GM23338 (cell line): ENCODE measurements at regions not wholly inside any gene's neighbourhood (a gene's known extent, or its start where the extent isn't known, plus 50 kb on each side); places are given as distances from the start of the nearest gene placed in this dataset.

Experiments
- ATAC-seq: fragments of 200-7000 bp; cut with Tn5 transposase; 3 replicates; pipeline ENCODE4 v1.9.1; 2020
- DNase-seq: peaks from one replicate; pipeline ENCODE4 v3.0.0-alpha.2; 2015; ENCODE audit warnings: low spot score
- H2AFZ ChIP-seq: fragments of 200-600 bp; sonication (generic); 2 replicates; pipeline ENCODE4 v1.8.0; 2016; ENCODE audit warnings: antibody characterized with exemption, mild to moderate bottlenecking, moderate library complexity
- H3F3A ChIP-seq: fragments of 200-600 bp; sonication (generic); replicated peaks from 2 replicates; pipeline ENCODE4 v1.8.0; 2017; ENCODE audit warnings: antibody characterized with exemption, mixed run types, low read depth
- H3K27ac ChIP-seq: fragments of 200-600 bp; sonication (generic); 2 replicates; pipeline ENCODE4 v1.6.1; 2016; ENCODE audit warnings: low read depth
- H3K27me3 ChIP-seq: fragments of 200-600 bp; sonication (generic); 2 replicates; pipeline ENCODE4 v1.8.0; 2016; ENCODE audit warnings: mild to moderate bottlenecking, mixed run types, moderate library complexity; ENCODE audit not compliant: insufficient read depth
- H3K36me3 ChIP-seq: fragments of 200-600 bp; sonication (generic); 2 replicates; pipeline ENCODE4 v1.8.0; 2016; ENCODE audit warnings: mild to moderate bottlenecking; ENCODE audit not compliant: insufficient read depth
- H3K4me1 ChIP-seq: fragments of 200-600 bp; sonication (generic); 2 replicates; pipeline ENCODE4 v1.8.0; 2016; ENCODE audit warnings: mild to moderate bottlenecking, moderate library complexity; ENCODE audit not compliant: insufficient read depth
- H3K4me2 ChIP-seq: fragments of 200-600 bp; sonication (generic); 2 replicates; pipeline ENCODE4 v1.7.1; 2017; ENCODE audit warnings: mixed run types
- H3K4me3 ChIP-seq: fragments of 200-600 bp; sonication (generic); 2 replicates; pipeline ENCODE4 v1.6.1; 2016; ENCODE audit warnings: mixed run types
- H3K79me2 ChIP-seq: fragments of 200-600 bp; sonication (generic); replicated peaks from 2 replicates; pipeline ENCODE4 v1.8.0; 2017; ENCODE audit warnings: mild to moderate bottlenecking; ENCODE audit not compliant: insufficient read depth
- H3K9me2 ChIP-seq: fragments of 200-600 bp; sonication (generic); 2 replicates; pipeline ENCODE4 v1.8.0; 2017; ENCODE audit not compliant: insufficient read depth
- H4K20me1 ChIP-seq: fragments of 200-600 bp; sonication (generic); replicated peaks from 2 replicates; pipeline ENCODE4 v1.8.0; 2017; ENCODE audit warnings: mild to moderate bottlenecking; ENCODE audit not compliant: insufficient read depth
- H3K27ac Mint-ChIP-seq: 2 replicates; pipeline ENCODE4 v1.8.0; 2020; ENCODE audit warnings: inconsistent platforms, mild to moderate bottlenecking, moderate library complexity, mixed read lengths
- H3K27me3 Mint-ChIP-seq: 3 replicates; pipeline ENCODE4 v1.8.0; 2022; ENCODE audit warnings: low read depth, mild to moderate bottlenecking, moderate library complexity, mixed read lengths, inconsistent platforms; ENCODE audit not compliant: insufficient read depth, poor library complexity
- H3K36me3 Mint-ChIP-seq: 3 replicates; pipeline ENCODE4 v1.8.0; 2021; ENCODE audit warnings: low read depth, mild to moderate bottlenecking, inconsistent platforms, moderate library complexity, mixed read lengths
- H3K4me1 Mint-ChIP-seq: 3 replicates; pipeline ENCODE4 v1.8.0; 2020; ENCODE audit warnings: mild to moderate bottlenecking, inconsistent platforms, mixed read lengths
- H3K4me3 Mint-ChIP-seq: 3 replicates; pipeline ENCODE4 v1.8.0; 2021; ENCODE audit warnings: moderate library complexity, mild to moderate bottlenecking, inconsistent platforms, mixed read lengths
- H3K9me3 Mint-ChIP-seq: 3 replicates; pipeline ENCODE4 v1.8.0; 2020; ENCODE audit warnings: moderate library complexity, mild to moderate bottlenecking, inconsistent platforms, mixed read lengths
- CREB1 ChIP-seq: fragments of 250-450 bp; sonication (Bioruptor Pico); IDR thresholded peaks from 2 replicates; pipeline ENCODE4 v1.5.0; 2020; ENCODE audit warnings: low read depth, mild to moderate bottlenecking, moderate library complexity
- CTCF ChIP-seq, 2 experiments: fragments of 200-600 bp in 1 of 2; sonication (generic) in 1 of 2; conservative IDR thresholded peaks; 2 replicates each; pipeline versions ENCODE4 v1.5.1 to v1.6.1; 2016 to 2017; ENCODE audit warnings: antibody characterized with exemption in 2 of 2, low read depth in 2 of 2, mild to moderate bottlenecking in 2 of 2, moderate library complexity in 1 of 2
- EZH2 ChIP-seq: fragments of 200-600 bp; sonication (generic); IDR thresholded peaks from one replicate; pipeline ENCODE4 v1.8.0; 2017; ENCODE audit warnings: antibody characterized with exemption, mild to moderate bottlenecking, low read depth; ENCODE audit not compliant: unreplicated experiment
- EZH2phosphoT487 ChIP-seq: fragments of 200-600 bp; sonication (generic); IDR thresholded peaks from one replicate; pipeline ENCODE4 v1.8.1; 2018; ENCODE audit warnings: antibody characterized with exemption; ENCODE audit not compliant: unreplicated experiment
- JUNB ChIP-seq: IDR thresholded peaks from one replicate; pipeline ENCODE4 v1.6.1; 2016; ENCODE audit warnings: antibody characterized with exemption; ENCODE audit not compliant: unreplicated experiment
- NANOG ChIP-seq: IDR thresholded peaks from 2 replicates; pipeline ENCODE4 v1.6.1; 2016; ENCODE audit warnings: antibody characterized with exemption, borderline replicate concordance
- POLR2AphosphoS5 ChIP-seq: IDR thresholded peaks from 2 replicates; pipeline ENCODE4 v1.6.1; 2016; ENCODE audit warnings: antibody characterized with exemption, low read depth
- STAT1 ChIP-seq: IDR thresholded peaks from one replicate; pipeline ENCODE4 v1.6.1; 2016; ENCODE audit warnings: antibody characterized with exemption; ENCODE audit not compliant: unreplicated experiment
- ZNF114 ChIP-seq: fragments of 250-450 bp; sonication (Bioruptor Pico); IDR thresholded peaks from 2 replicates; pipeline ENCODE4 v1.5.0; 2020; ENCODE audit warnings: mild to moderate bottlenecking, moderate library complexity
- ZNF331 ChIP-seq: fragments of 250-450 bp; sonication (Bioruptor Pico); IDR thresholded peaks from 2 replicates; pipeline ENCODE4 v1.5.0; 2020; ENCODE audit warnings: low read depth, mild to moderate bottlenecking, moderate library complexity
- TF ChIP-seq, protein P1 (sequence below): IDR thresholded peaks from 2 replicates; pipeline ENCODE4 v1.6.1; 2016; ENCODE audit warnings: antibody characterized with exemption

- ATAC-seq (no peak), DNase-seq (no peak)
- H3K36me3 ChIP-seq, result no peaks in the 10 kb centered on the region
- H3K4me3 ChIP-seq, result no peak overlapping the region
- no peaks in the 10 kb centered on the region for H4K20me1 ChIP-seq
- Mint-ChIP-seq H3K27me3 (no peaks in the 10 kb centered on the region), H3K9me3 (no peaks in the 10 kb centered on the region), H3K4me3 (no peak overlapping the region), H3K4me1 (no peaks in the 10 kb centered on the region), H3K36me3 (no peaks in the 10 kb centered on the region), H3K27ac (no peak overlapping the region)
- H3K9me2 ChIP-seq, result no peaks in the 10 kb centered on the region
- no peaks in the 10 kb centered on the region for H3K27me3 ChIP-seq
- no peak overlapping the region for H3K27ac ChIP-seq
- no peaks in the 10 kb centered on the region for H3K4me1 ChIP-seq
- no peak overlapping the region for H3K4me2 ChIP-seq
- H2AFZ ChIP-seq, result no peak overlapping the region
- H3F3A ChIP-seq, result no peaks in the 10 kb centered on the region
- TF ChIP-seq EZH2 (no peak), STAT1 (no peak), NANOG (no peak), JUNB (no peak), ZNF331 (CRISPR knock-in tag) (no peak), CREB1 (CRISPR knock-in tag) (no peak), CTCF (conservative IDR thresholded peaks at IDR 0.05; ENCODE audit: low read depth in 2 of 2) (no peak), ZNF114 (CRISPR knock-in tag) (no peak), EZH2phosphoT487 (no peak)
- H3K79me2 ChIP-seq, result no peaks in the 10 kb centered on the region
Observed at GRCh38 chrX:45681891-45682290, 481.2 kb upstream of the DIPK2B start.

GRCh38 chrX:45669715-45670340 is 469.2 kb upstream of the DIPK2B start:
- H3K27ac ChIP-seq, result no peak overlapping the region
- Mint-ChIP-seq H3K9me3 (peaks cover 4% of the 10 kb centered on the region; the same call in 1 of the 3 replicates), H3K4me1 (no peaks in the 10 kb centered on the region), H3K36me3 (no peaks in the 10 kb centered on the region), H3K27me3 (no peaks in the 10 kb centered on the region), H3K27ac (no peak overlapping the region), H3K4me3 (no peak overlapping the region)
- H3K36me3 ChIP-seq, result no peaks in the 10 kb centered on the region
- H3K4me3 ChIP-seq, result no peak overlapping the region
- H3K79me2 ChIP-seq, result no peaks in the 10 kb centered on the region
- no peak for TF ChIP-seq POLR2AphosphoS5
- TF ChIP-seq, protein P1, sequence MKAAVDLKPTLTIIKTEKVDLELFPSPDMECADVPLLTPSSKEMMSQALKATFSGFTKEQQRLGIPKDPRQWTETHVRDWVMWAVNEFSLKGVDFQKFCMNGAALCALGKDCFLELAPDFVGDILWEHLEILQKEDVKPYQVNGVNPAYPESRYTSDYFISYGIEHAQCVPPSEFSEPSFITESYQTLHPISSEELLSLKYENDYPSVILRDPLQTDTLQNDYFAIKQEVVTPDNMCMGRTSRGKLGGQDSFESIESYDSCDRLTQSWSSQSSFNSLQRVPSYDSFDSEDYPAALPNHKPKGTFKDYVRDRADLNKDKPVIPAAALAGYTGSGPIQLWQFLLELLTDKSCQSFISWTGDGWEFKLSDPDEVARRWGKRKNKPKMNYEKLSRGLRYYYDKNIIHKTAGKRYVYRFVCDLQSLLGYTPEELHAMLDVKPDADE, result no peak
- TF ChIP-seq JUNB, result no peak
- TF ChIP-seq NANOG, result no peak
- TF ChIP-seq ZNF114 (CRISPR knock-in tag), result no peak
- TF ChIP-seq CTCF (conservative IDR thresholded peaks at IDR 0.05; ENCODE audit: low read depth in 2 of 2), result no peak
- no peak for TF ChIP-seq CREB1 (CRISPR knock-in tag)
- no peak for TF ChIP-seq STAT1
- TF ChIP-seq EZH2phosphoT487, result no peak
- no peak for TF ChIP-seq ZNF331 (CRISPR knock-in tag)
- no peaks in the 10 kb centered on the region for H3K27me3 ChIP-seq
- ATAC-seq, result no peak
- H3F3A ChIP-seq, result no peaks in the 10 kb centered on the region
- DNase-seq, result no peak
- H3K4me1 ChIP-seq, result no peaks in the 10 kb centered on the region
- H3K9me2 ChIP-seq, result no peaks in the 10 kb centered on the region
- H3K4me2 ChIP-seq, result no peak overlapping the region
- H2AFZ ChIP-seq, result no peak overlapping the region
- H4K20me1 ChIP-seq, result no peaks in the 10 kb centered on the region
